ENCODE measurements at regions not wholly inside any gene's neighbourhood (a gene's known extent, or its start where the extent isn't known, plus 50 kb on each side); places are given as distances from the start of the nearest gene placed in this dataset.

DNA sequence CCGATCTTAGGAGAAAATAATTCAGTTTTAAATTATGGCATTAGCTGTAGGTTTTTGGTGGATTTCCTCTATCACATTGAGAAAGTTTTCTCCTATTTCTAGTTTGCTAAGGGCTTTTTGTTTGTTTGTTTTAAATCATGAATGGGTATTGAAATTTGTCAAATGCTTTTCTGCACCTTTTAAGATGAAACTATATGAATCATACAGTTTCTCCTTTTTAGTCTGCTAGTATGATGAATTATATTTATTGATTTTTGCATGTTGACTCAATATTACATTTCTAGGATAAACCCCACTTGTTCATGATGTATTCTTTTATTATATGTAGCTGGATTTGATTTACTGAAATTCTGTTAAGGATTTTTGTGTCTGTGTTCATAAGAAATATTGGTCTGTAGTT is 70.3 kb upstream of the PIP4K2A start:
- no peaks in the 10 kb centered on the region for H3K36me3 Mint-ChIP-seq (ENCODE audit: insufficient read depth in 1 of 3, low read depth in 3 of 3)
- H3K9me3 Mint-ChIP-seq = no peaks in the 10 kb centered on the region
- Histone ChIP-seq H3K9ac (ENCODE audit: extremely low read depth, insufficient read length, low read length) (no peak overlapping the region), H2BK20ac (ENCODE audit: low read depth, low read length, poor library complexity, severe bottlenecking) (no peak overlapping the region), H3K18ac (ENCODE audit: insufficient read length, low read depth, low read length) (no peak overlapping the region), H4K8ac (replicated peaks; ENCODE audit: insufficient read length, low read depth, low read length) (no peak overlapping the region), H3K27ac (ENCODE audit: insufficient read length, low read depth, low read length) (no peak overlapping the region), H3T11ph (ENCODE audit: low read length) (no peak overlapping the region), H2BK15ac (ENCODE audit: low read depth, low read length) (no peak overlapping the region), H2BK120ac (ENCODE audit: low read depth, low read length, poor library complexity, severe bottlenecking) (no peak overlapping the region), H3K27me3 (ENCODE audit: insufficient read depth, low read length) (no peaks in the 10 kb centered on the region), H2BK12ac (ENCODE audit: insufficient read length, low read depth, low read length) (no peak overlapping the region), H2AFZ (ENCODE audit: low read length) (no peak overlapping the region), H2BK5ac (ENCODE audit: insufficient read length, low read length) (no peak overlapping the region), H3K56ac (ENCODE audit: insufficient read length, low read depth, low read length) (no peak overlapping the region), H3K23ac (ENCODE audit: insufficient read length, low read depth, low read length) (no peak overlapping the region), H3K14ac (ENCODE audit: insufficient read depth, low read length) (no peak overlapping the region), H3K9me3 (ENCODE audit: control insufficient read depth, low read depth, low read length) (no peaks in the 10 kb centered on the region), H4K20me1 (ENCODE audit: control insufficient read depth, insufficient read depth, insufficient read length) (no peaks in the 10 kb centered on the region), H3K4ac (ENCODE audit: low read depth, low read length) (no peak overlapping the region), H2AK5ac (ENCODE audit: insufficient read length, low read length) (no peak overlapping the region), H3K79me1 (ENCODE audit: insufficient read depth, low read depth, low read length, poor library complexity, severe bottlenecking) (no peaks in the 10 kb centered on the region), H3K4me2 (ENCODE audit: insufficient read depth, insufficient read length, low read length) (no peak overlapping the region), H3K4me1 (ENCODE audit: insufficient read depth, low read length) (no peaks in the 10 kb centered on the region), H4K91ac (ENCODE audit: insufficient read length, low read depth, low read length) (no peak overlapping the region), H3K79me2 (ENCODE audit: insufficient read depth, low read length) (no peaks in the 10 kb centered on the region), H3K23me2 (ENCODE audit: insufficient read length, low read depth, low read length, poor library complexity, severe bottlenecking) (no peaks in the 10 kb centered on the region), H4K5ac (ENCODE audit: insufficient read length, low read depth, low read length) (no peak overlapping the region)
- no peak overlapping the region for H3K27ac Mint-ChIP-seq
- H3K27me3 Mint-ChIP-seq (ENCODE audit: low read depth) = no peaks in the 10 kb centered on the region
- no peak overlapping the region for H3K4me3 Mint-ChIP-seq
- TF ChIP-seq CTCF (conservative IDR thresholded peaks at IDR 0.05) = no peak
- WGBS (ENCODE audit: extremely low coverage, insufficient read length, low lambda C conversion rate) = no CpG with 5 or more reads among the region's 1 CpG
- H3K4me1 Mint-ChIP-seq = no peaks in the 10 kb centered on the region
- DNase-seq = no peak

Data from H9 (cell line).